GM18907 (cell line): ENCODE measurements at regions not wholly inside any gene's neighbourhood (a gene's known extent, or its start where the extent isn't known, plus 50 kb on each side); places are given as distances from the start of the nearest gene placed in this dataset.
"Not testable (repeated sequence)": the region's sequence is repeated elsewhere in the genome, so short reads cannot be mapped to it uniquely, and the experiment has no call there.

Experiments
- ATAC-seq: cut with Tn5 transposase; IDR thresholded peaks from one replicate; pipeline ENCODE4 v1.9.1; 2021; ENCODE audit warnings: mild to moderate bottlenecking, moderate library complexity; ENCODE audit not compliant: unreplicated experiment

GRCh38 chr11:122209619-122210366, 93.8 kb upstream of the BLID start:
- no peak for ATAC-seq

GRCh38 chr11:122207921-122208764, 92.1 kb upstream of the BLID start:
- no peak for ATAC-seq

GRCh38 chr11:122207505-122207904, 91.5 kb upstream of the BLID start:
- no peak for ATAC-seq

GRCh38 chr11:122205036-122205435, 89.0 kb upstream of the BLID start:
- no peak for ATAC-seq

- ATAC-seq, result no peak
Observed at GRCh38 chr11:122204206-122204605, 88.2 kb upstream of the BLID start.

- peak; percentile 80 for ATAC-seq
Observed at GRCh38 chr11:122202951-122203456, 87.0 kb upstream of the BLID start.

GRCh38 chr11:122202161-122202950, 86.3 kb upstream of the BLID start:
- ATAC-seq, result no peak

GRCh38 chr11:122201106-122201505, 85.1 kb upstream of the BLID start:
- no peak for ATAC-seq

GRCh38 chr11:122199661-122200060, 83.6 kb upstream of the BLID start:
- ATAC-seq, result no peak

GRCh38 chr11:122198291-122198983, 82.4 kb upstream of the BLID start:
- no peak for ATAC-seq

- no peak for ATAC-seq
Observed at GRCh38 chr11:122197066-122197987, 81.3 kb upstream of the BLID start.

- no peak for ATAC-seq
Observed at GRCh38 chr11:122195790-122196189, 79.8 kb upstream of the BLID start.

- not testable (repeated sequence) for ATAC-seq
Observed at GRCh38 chr11:122193881-122194480, 78.0 kb upstream of the BLID start.

- ATAC-seq, result no peak
Observed at GRCh38 chr11:122193457-122193856, 77.4 kb upstream of the BLID start.

- ATAC-seq, result no peak
Observed at GRCh38 chr11:122192634-122193255, 76.7 kb upstream of the BLID start.

- no peak for ATAC-seq
Observed at GRCh38 chr11:122190768-122191167, 74.8 kb upstream of the BLID start.

- ATAC-seq, result no peak
Observed at GRCh38 chr11:122189229-122189628, 73.2 kb upstream of the BLID start.

- no peak for ATAC-seq
Observed at GRCh38 chr11:122187373-122188165, 71.6 kb upstream of the BLID start.
